Hepatocyte (in vitro differentiated cells): ENCODE measurements at regions not wholly inside any gene's neighbourhood (a gene's known extent, or its start where the extent isn't known, plus 50 kb on each side); places are given as distances from the start of the nearest gene placed in this dataset.

Source experiments
- CTCF ChIP-seq: fragments of 200-600 bp; sonication (generic); IDR thresholded peaks from 2 replicates; pipeline ENCODE4 v1.5.1; 2016; ENCODE audit warnings: antibody characterized with exemption, mild to moderate bottlenecking; ENCODE audit not compliant: poor library complexity
- EZH2 ChIP-seq: fragments of 200-600 bp; sonication (generic); IDR thresholded peaks from 2 replicates; pipeline ENCODE4 v1.6.1; 2016; ENCODE audit warnings: antibody characterized with exemption, mild to moderate bottlenecking, borderline replicate concordance
- EZH2phosphoT487 ChIP-seq: fragments of 200-600 bp; sonication (generic); IDR thresholded peaks from one replicate; pipeline ENCODE4 v1.6.1; 2018; ENCODE audit warnings: antibody characterized with exemption, mild to moderate bottlenecking, low read depth, moderate library complexity; ENCODE audit not compliant: unreplicated experiment, severe bottlenecking

- TF ChIP-seq EZH2 = no peak
- no peak for TF ChIP-seq CTCF
- TF ChIP-seq EZH2phosphoT487 = no peak
Observed at GRCh38 chr5:30957591-30957990, 235.9 kb upstream of the CDH6 start.
